ENCODE measurements at regions not wholly inside any gene's neighbourhood (a gene's known extent, or its start where the extent isn't known, plus 50 kb on each side); places are given as distances from the start of the nearest gene placed in this dataset.
A peak's percentile ranks its signal among the peaks of the same experiment; 100 is the strongest.

- Histone ChIP-seq H3K18ac (ENCODE audit: low read length) (no peak overlapping the region), H3K4ac (ENCODE audit: low read depth, low read length) (no peak overlapping the region), H3K36me3 (ENCODE audit: control insufficient read depth, insufficient read depth, low read length) (no peaks in the 10 kb centered on the region), H3K9ac (ENCODE audit: low read length) (no peak overlapping the region), H2BK15ac (replicated peaks; ENCODE audit: low read depth) (no peak overlapping the region), H2BK5ac (ENCODE audit: low read length) (no peak overlapping the region), H2BK120ac (ENCODE audit: low read depth, low read length) (no peak overlapping the region), H3K4me1 (ENCODE audit: control insufficient read depth, low read depth, low read length) (no peaks in the 10 kb centered on the region), H2AK5ac (ENCODE audit: low read length) (no peak overlapping the region), H3K79me2 (ENCODE audit: control insufficient read depth, insufficient read depth, low read length) (no peaks in the 10 kb centered on the region), H3K4me2 (ENCODE audit: low read length) (no peak overlapping the region), H3K27me3 (ENCODE audit: insufficient read depth, low read length, poor library complexity) (no peaks in the 10 kb centered on the region), H4K8ac (ENCODE audit: low read depth, low read length) (no peak overlapping the region), H3K4me3 (ENCODE audit: low read length) (no peak overlapping the region), H3K79me1 (ENCODE audit: low read length) (no peaks in the 10 kb centered on the region), H3K56ac (ENCODE audit: low read length) (no peak overlapping the region), H3K23ac (ENCODE audit: low read length) (no peak overlapping the region), H4K5ac (ENCODE audit: low read length) (no peak overlapping the region), H3K27ac (ENCODE audit: low read depth, low read length) (no peak overlapping the region)
- no CpG with 5 or more reads among the region's 1 CpG for WGBS (ENCODE audit: extremely low coverage, insufficient coverage, low lambda C conversion rate)
- no peak for DNase-seq
These were observed 65.8 kb downstream of the SPIN4 start for GRCh38 chrX:63285375-63285774.

DNA sequence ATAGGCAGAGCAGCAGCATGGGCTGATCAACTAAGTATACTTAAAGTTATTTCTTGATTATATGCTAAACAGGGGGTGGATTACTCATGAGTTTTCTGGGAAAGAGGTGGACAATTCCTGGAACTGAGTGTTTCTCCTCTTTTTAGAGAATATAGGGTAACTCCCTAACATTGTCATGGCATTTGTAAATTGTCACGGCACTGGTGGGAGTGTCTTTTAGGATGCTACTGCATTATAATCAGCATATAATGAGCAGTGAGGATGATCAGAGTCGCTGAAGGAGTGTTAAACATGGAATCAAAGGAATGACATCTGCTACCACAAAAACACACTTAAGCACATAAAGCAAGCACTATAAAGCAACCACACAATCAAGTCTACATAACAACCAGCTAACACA, 66.5 kb downstream of the SPIN4 start:
- WGBS (ENCODE audit: extremely low coverage, insufficient coverage, low lambda C conversion rate), result no CpG with 5 or more reads among the region's 2 CpGs
- Histone ChIP-seq H4K5ac (ENCODE audit: low read length) (no peak overlapping the region), H3K18ac (ENCODE audit: low read length) (no peak overlapping the region), H3K79me2 (ENCODE audit: control insufficient read depth, insufficient read depth, low read length) (no peaks in the 10 kb centered on the region), H3K79me1 (ENCODE audit: low read length) (no peaks in the 10 kb centered on the region), H3K4me2 (ENCODE audit: low read length) (no peak overlapping the region), H3K56ac (ENCODE audit: low read length) (no peak overlapping the region), H2AK5ac (ENCODE audit: low read length) (no peak overlapping the region), H3K4me3 (ENCODE audit: low read length) (no peak overlapping the region), H2BK5ac (ENCODE audit: low read length) (no peak overlapping the region), H2BK15ac (replicated peaks; ENCODE audit: low read depth) (no peak overlapping the region), H3K27ac (ENCODE audit: low read depth, low read length) (no peak overlapping the region), H3K4me1 (ENCODE audit: control insufficient read depth, low read depth, low read length) (no peaks in the 10 kb centered on the region), H3K36me3 (ENCODE audit: control insufficient read depth, insufficient read depth, low read length) (no peaks in the 10 kb centered on the region), H3K27me3 (ENCODE audit: insufficient read depth, low read length, poor library complexity) (no peaks in the 10 kb centered on the region), H3K23ac (ENCODE audit: low read length) (no peak overlapping the region), H2BK120ac (ENCODE audit: low read depth, low read length) (no peak overlapping the region), H3K9ac (ENCODE audit: low read length) (no peak overlapping the region), H3K4ac (ENCODE audit: low read depth, low read length) (no peak overlapping the region), H4K8ac (ENCODE audit: low read depth, low read length) (no peak overlapping the region)
- DNase-seq, result no peak

DNA sequence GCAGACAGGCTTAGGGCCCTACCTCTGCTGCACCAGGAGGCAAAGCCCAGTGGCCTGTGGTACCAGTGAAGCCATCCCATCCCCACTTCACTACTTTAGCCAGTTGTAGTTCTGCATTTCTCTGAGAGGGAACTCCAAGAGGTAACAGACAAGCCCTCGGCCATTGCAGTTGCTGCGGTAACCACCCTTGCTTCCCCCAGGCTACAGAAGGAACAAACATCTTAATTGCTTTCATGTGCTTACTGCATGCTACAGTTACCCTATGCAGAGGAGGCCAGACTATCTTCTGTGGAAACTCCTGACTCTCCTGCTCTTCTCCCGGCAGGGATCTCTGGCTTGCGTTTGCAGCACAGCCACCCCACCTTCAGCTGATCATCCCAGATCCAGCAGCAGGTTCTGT, 67.8 kb downstream of the SPIN4 start:
- H3K36me3 ChIP-seq (ENCODE audit: control insufficient read depth, insufficient read depth, low read length), result no peaks in the 10 kb centered on the region
- no peak overlapping the region for H3K9ac ChIP-seq (ENCODE audit: low read length)
- no peak overlapping the region for H2AK5ac ChIP-seq (ENCODE audit: low read length)
- no peaks in the 10 kb centered on the region for H3K27me3 ChIP-seq (ENCODE audit: insufficient read depth, low read length, poor library complexity)
- no peak overlapping the region for H3K23ac ChIP-seq (ENCODE audit: low read length)
- peak; percentile 12 for DNase-seq
- H4K8ac ChIP-seq (ENCODE audit: low read depth, low read length), result no peak overlapping the region
- no peak overlapping the region for H3K4me3 ChIP-seq (ENCODE audit: low read length)
- H3K79me1 ChIP-seq (ENCODE audit: low read length), result no peaks in the 10 kb centered on the region
- no CpG with 5 or more reads among the region's 4 CpGs for WGBS (ENCODE audit: extremely low coverage, insufficient coverage, low lambda C conversion rate)
- H4K5ac ChIP-seq (ENCODE audit: low read length), result no peak overlapping the region
- no peaks in the 10 kb centered on the region for H3K79me2 ChIP-seq (ENCODE audit: control insufficient read depth, insufficient read depth, low read length)
- H3K4me1 ChIP-seq (ENCODE audit: control insufficient read depth, low read depth, low read length), result no peaks in the 10 kb centered on the region
- H2BK15ac ChIP-seq (replicated peaks; ENCODE audit: low read depth), result no peak overlapping the region
- H3K27ac ChIP-seq (ENCODE audit: low read depth, low read length), result no peak overlapping the region
- no peak overlapping the region for H3K4me2 ChIP-seq (ENCODE audit: low read length)
- H3K4ac ChIP-seq (ENCODE audit: low read depth, low read length), result no peak overlapping the region
- H3K56ac ChIP-seq (ENCODE audit: low read length), result no peak overlapping the region
- H2BK5ac ChIP-seq (ENCODE audit: low read length), result no peak overlapping the region
- no peak overlapping the region for H3K18ac ChIP-seq (ENCODE audit: low read length)
- H2BK120ac ChIP-seq (ENCODE audit: low read depth, low read length), result no peak overlapping the region

DNA sequence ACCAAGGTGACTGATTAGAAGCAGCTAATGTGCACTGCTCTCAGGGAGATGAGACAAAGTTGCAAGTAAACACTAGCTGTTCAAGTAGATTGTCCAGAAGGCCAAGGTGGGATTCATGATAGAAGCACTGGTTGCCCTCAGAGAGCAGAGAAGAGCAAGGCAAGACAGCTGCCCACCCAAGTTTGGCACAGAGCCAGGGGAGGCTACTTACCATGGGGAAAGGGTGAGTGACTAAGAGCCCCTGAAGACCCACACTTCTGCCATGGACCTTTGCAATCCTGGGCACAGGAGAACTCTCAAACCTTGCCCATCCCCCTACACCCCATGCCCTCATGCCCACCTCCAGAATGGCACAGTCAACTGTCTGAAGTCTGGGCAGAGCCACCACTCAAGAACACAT, 68.3 kb downstream of the SPIN4 start:
- Histone ChIP-seq H3K4me3 (ENCODE audit: low read length) (no peak overlapping the region), H3K79me2 (ENCODE audit: control insufficient read depth, insufficient read depth, low read length) (no peaks in the 10 kb centered on the region), H3K79me1 (ENCODE audit: low read length) (no peaks in the 10 kb centered on the region), H3K4me2 (ENCODE audit: low read length) (no peak overlapping the region), H2BK5ac (ENCODE audit: low read length) (no peak overlapping the region), H3K23ac (ENCODE audit: low read length) (no peak overlapping the region), H2BK120ac (ENCODE audit: low read depth, low read length) (no peak overlapping the region), H3K27ac (ENCODE audit: low read depth, low read length) (no peak overlapping the region), H3K36me3 (ENCODE audit: control insufficient read depth, insufficient read depth, low read length) (no peaks in the 10 kb centered on the region), H4K5ac (ENCODE audit: low read length) (no peak overlapping the region), H3K9ac (ENCODE audit: low read length) (no peak overlapping the region), H4K8ac (ENCODE audit: low read depth, low read length) (no peak overlapping the region), H3K18ac (ENCODE audit: low read length) (no peak overlapping the region), H3K56ac (ENCODE audit: low read length) (no peak overlapping the region), H2AK5ac (ENCODE audit: low read length) (no peak overlapping the region), H3K27me3 (ENCODE audit: insufficient read depth, low read length, poor library complexity) (no peaks in the 10 kb centered on the region), H3K4ac (ENCODE audit: low read depth, low read length) (no peak overlapping the region), H3K4me1 (ENCODE audit: control insufficient read depth, low read depth, low read length) (no peaks in the 10 kb centered on the region), H2BK15ac (replicated peaks; ENCODE audit: low read depth) (no peak overlapping the region)
- no peak for DNase-seq

DNA sequence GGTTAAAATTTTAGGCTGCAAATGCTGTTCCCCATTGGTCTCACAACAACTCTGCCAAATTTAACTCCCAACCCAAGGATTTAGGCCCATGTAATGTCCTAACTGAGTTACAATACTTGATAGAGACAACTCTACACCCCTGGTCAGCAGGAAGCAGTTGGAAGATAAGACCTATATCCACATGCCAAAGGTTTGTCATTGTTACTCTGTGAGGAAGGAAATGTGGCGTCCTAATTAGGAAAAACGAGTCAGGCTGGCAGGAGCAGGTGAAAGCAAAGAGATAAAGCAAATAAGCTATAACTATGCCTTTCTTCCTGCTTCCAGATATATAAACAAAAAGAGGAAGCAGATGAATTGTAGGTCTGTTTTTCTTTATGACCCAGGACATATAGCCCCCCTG, 69.1 kb downstream of the SPIN4 start:
- H3K27me3 ChIP-seq (ENCODE audit: insufficient read depth, low read length, poor library complexity), result no peaks in the 10 kb centered on the region
- no peaks in the 10 kb centered on the region for H3K79me1 ChIP-seq (ENCODE audit: low read length)
- H3K4ac ChIP-seq (ENCODE audit: low read depth, low read length), result no peak overlapping the region
- H3K9ac ChIP-seq (ENCODE audit: low read length), result no peak overlapping the region
- H3K36me3 ChIP-seq (ENCODE audit: control insufficient read depth, insufficient read depth, low read length), result no peaks in the 10 kb centered on the region
- no peak overlapping the region for H4K5ac ChIP-seq (ENCODE audit: low read length)
- no peak overlapping the region for H3K27ac ChIP-seq (ENCODE audit: low read depth, low read length)
- H2BK5ac ChIP-seq (ENCODE audit: low read length), result no peak overlapping the region
- no peak overlapping the region for H3K56ac ChIP-seq (ENCODE audit: low read length)
- no peak overlapping the region for H2BK15ac ChIP-seq (replicated peaks; ENCODE audit: low read depth)
- H2AK5ac ChIP-seq (ENCODE audit: low read length), result no peak overlapping the region
- no peak overlapping the region for H2BK120ac ChIP-seq (ENCODE audit: low read depth, low read length)
- DNase-seq, result peak; percentile 48
- WGBS (ENCODE audit: extremely low coverage, insufficient coverage, low lambda C conversion rate), result no CpG with 5 or more reads among the region's 2 CpGs
- H3K18ac ChIP-seq (ENCODE audit: low read length), result no peak overlapping the region
- H3K79me2 ChIP-seq (ENCODE audit: control insufficient read depth, insufficient read depth, low read length), result no peaks in the 10 kb centered on the region
- H3K23ac ChIP-seq (ENCODE audit: low read length), result no peak overlapping the region
- H3K4me2 ChIP-seq (ENCODE audit: low read length), result no peak overlapping the region
- H3K4me1 ChIP-seq (ENCODE audit: control insufficient read depth, low read depth, low read length), result no peaks in the 10 kb centered on the region
- no peak overlapping the region for H3K4me3 ChIP-seq (ENCODE audit: low read length)
- H4K8ac ChIP-seq (ENCODE audit: low read depth, low read length), result no peak overlapping the region

DNA sequence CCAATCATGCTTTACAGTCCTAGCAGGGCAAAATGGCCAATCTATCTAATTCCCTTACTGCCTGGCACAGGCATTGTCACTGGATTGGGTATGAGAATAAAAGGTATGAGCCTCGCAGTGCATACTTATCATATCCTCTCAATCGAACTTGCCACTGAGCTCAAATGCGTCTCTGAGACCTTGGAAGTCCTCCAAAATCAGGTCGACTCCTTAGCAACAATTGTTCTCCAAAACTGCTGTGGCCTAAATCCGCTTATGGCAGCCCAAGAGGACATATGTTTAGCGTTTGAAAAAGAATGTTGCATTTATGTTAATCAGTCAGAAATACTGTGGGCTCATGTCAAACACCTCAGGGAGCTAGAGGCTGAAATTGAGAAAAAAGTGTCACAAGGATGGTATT, 69.7 kb downstream of the SPIN4 start:
- H2BK120ac ChIP-seq (ENCODE audit: low read depth, low read length), result no peak overlapping the region
- DNase-seq, result no peak
- no peak overlapping the region for H2BK5ac ChIP-seq (ENCODE audit: low read length)
- no peak overlapping the region for H2BK15ac ChIP-seq (replicated peaks; ENCODE audit: low read depth)
- H3K79me2 ChIP-seq (ENCODE audit: control insufficient read depth, insufficient read depth, low read length), result no peaks in the 10 kb centered on the region
- no peak overlapping the region for H4K5ac ChIP-seq (ENCODE audit: low read length)
- H3K4ac ChIP-seq (ENCODE audit: low read depth, low read length), result no peak overlapping the region
- no peak overlapping the region for H3K27ac ChIP-seq (ENCODE audit: low read depth, low read length)
- no peak overlapping the region for H3K23ac ChIP-seq (ENCODE audit: low read length)
- no peaks in the 10 kb centered on the region for H3K79me1 ChIP-seq (ENCODE audit: low read length)
- H3K56ac ChIP-seq (ENCODE audit: low read length), result no peak overlapping the region
- no CpG with 5 or more reads among the region's 6 CpGs for WGBS (ENCODE audit: extremely low coverage, insufficient coverage, low lambda C conversion rate)
- no peak overlapping the region for H3K4me2 ChIP-seq (ENCODE audit: low read length)
- no peaks in the 10 kb centered on the region for H3K27me3 ChIP-seq (ENCODE audit: insufficient read depth, low read length, poor library complexity)
- no peaks in the 10 kb centered on the region for H3K36me3 ChIP-seq (ENCODE audit: control insufficient read depth, insufficient read depth, low read length)
- no peak overlapping the region for H4K8ac ChIP-seq (ENCODE audit: low read depth, low read length)
- no peaks in the 10 kb centered on the region for H3K4me1 ChIP-seq (ENCODE audit: control insufficient read depth, low read depth, low read length)
- no peak overlapping the region for H3K18ac ChIP-seq (ENCODE audit: low read length)
- H3K9ac ChIP-seq (ENCODE audit: low read length), result no peak overlapping the region
- no peak overlapping the region for H3K4me3 ChIP-seq (ENCODE audit: low read length)
- no peak overlapping the region for H2AK5ac ChIP-seq (ENCODE audit: low read length)

All from mesendoderm (in vitro differentiated cells).